Raji (cell line): ENCODE measurements at regions not wholly inside any gene's neighbourhood (a gene's known extent, or its start where the extent isn't known, plus 50 kb on each side); places are given as distances from the start of the nearest gene placed in this dataset.

Experiments
- POLR2A ChIP-seq: IDR thresholded peaks from 2 replicates; pipeline ENCODE4 v1.6.1; 2011; ENCODE audit warnings: low read depth, low read length, control low read depth; ENCODE audit not compliant: insufficient read depth

DNA sequence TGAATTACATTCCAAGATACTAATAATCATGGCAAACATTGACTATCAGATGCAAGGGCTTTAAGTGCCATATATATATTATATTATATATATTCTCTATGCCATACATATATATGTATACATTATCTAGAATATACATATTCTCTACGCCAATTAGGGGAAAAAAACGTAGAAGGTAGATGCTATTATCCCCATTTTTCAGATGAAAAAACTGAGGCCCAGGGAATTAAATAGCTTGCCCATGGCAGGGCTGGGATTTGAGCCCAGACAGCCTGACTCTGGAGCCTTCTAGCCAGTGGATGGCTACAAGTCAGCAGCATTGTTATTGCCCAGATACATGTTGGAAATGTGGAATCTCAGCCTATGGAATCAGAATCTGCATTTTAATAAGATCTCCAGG is 116.0 kb upstream of the BTG1 start:
- TF ChIP-seq POLR2A = no peak

DNA sequence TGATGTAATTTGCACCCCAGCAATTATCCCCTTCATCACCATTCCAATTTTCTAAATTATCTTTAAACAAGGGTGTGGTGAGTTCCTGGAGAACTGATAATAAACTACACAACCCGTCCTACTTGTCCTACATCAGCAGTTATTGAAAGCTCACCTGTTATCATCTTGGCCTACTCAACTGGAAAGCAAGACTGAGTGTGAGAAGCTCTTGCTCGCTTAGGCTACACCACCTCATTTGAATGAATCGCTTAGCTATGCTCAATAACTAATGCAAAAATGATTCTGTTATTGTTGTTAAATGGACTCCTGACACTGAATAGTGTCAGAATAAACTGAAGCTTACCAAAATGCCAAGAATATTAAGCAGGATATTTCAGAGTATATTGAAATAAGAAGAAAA is 115.4 kb upstream of the BTG1 start:
- TF ChIP-seq POLR2A = no peak

DNA sequence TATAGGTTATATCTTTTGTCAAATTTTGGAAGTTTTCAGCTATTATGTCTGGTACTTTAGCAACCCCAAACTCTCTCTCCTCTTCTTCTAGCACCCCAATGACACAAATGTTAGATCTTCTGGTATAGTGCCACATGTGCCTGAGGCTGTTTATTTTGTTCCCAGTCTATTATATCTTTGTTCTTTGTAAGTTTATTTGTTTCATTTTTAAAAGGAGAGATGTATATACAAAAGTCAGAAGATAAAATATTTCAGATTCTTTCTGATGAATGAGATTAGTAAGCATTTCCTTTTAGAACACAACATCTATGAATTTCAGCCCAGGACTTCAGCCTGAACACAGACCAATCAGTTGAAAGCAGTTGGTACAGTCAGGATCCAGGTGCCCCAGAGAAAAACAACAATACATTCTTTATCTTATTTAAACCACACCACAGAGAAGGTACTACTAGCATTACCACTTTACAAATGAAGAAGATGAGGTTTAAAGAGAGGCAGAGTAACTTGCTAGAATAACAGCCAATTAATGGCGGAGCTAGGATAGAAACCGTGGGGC is 114.1 kb upstream of the BTG1 start:
- no peak for TF ChIP-seq POLR2A

DNA sequence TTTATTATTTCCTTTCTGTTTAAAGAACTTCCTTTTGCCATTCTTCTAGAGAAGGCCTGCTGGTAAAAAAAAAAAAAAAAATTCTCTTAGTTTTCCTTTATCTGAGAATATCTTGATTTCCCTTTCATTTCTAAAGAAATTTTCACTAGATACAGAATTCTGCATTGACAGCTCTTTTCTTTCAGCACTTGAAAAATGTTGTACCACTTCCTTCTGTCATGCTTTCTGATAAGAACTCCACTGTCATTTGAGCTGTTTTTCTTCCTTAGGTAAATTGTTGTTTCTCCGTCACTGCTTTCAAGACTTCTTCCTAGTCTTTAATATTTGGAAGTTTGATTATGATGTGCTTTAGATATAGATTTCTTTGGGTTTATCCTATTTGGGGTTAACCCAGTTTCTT is 113.6 kb upstream of the BTG1 start:
- no peak for TF ChIP-seq POLR2A

DNA sequence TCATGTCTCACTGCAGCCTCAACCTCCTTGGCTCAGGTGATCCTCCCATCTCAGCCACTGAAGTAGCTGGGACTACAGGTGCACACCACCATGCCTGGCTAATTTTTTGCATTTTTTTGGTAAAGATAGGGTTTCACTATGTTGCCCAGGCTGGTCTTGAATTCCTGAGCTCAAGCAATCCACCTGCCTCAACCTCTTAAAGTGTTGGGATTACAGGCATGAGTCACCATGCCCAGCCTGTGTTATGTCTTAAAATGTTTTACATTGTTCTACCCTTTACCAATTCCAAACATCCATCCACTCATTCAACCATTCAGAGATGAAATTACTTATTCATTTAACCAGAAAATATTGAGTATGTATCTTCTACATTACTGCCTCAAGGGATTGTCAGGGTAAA is 111.6 kb upstream of the BTG1 start:
- no peak for TF ChIP-seq POLR2A

DNA sequence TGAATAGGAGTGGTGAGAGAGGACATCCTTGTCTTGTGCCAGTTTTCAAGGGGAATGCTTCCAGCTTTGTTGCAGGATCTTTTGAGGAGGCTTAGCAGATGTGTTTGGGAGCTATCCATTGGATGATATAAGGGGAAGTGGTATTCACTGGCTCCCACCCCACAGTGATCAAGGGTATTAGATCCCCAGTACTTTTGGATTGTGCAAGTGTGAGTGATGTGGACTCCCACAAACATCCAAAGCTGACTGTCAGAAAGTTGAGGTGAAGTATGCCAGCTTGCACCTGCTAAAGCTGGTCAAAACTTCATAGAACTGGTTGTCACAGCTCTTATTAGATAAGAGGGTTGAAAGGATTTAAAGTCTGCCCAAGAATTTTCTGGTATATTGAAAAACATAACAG is 110.1 kb upstream of the BTG1 start:
- no peak for TF ChIP-seq POLR2A

DNA sequence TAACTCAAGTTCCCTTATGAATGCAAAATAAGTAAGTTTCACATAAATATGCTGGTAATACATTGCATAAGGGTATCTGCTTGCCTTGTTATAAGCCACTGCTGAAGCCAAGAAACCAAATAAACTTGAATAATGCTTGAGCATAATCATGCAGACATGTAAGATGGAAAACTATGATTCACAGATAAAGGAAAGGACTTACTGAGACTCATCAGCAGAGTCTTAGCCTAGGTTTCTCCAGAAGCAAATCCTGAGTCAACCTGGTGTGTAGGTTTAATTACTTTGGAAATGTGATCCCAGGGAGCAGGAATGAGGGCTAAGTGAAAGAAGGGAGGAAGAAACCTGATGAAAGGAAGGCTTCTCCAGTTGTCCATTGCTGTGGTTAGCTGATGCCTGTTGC is 107.7 kb upstream of the BTG1 start:
- no peak for TF ChIP-seq POLR2A

DNA sequence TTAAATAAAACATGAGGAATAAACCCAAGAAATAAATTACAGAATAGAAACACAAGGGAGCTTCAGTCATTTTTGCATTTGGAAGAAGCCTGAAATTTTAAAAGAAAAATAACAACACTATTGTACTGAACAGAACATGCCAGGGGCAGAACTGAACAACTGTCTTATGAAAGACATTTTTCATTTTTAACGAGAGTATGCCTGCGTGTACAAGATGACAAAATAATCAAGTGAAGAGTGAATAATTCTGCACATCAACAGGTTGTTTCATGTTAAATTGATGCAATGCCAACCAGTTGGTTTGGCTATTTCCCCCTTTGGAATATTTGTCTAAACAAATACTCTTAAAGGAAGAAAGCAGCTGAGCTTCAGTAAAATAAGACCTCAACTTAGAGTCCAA is 103.3 kb upstream of the BTG1 start:
- TF ChIP-seq POLR2A = no peak

DNA sequence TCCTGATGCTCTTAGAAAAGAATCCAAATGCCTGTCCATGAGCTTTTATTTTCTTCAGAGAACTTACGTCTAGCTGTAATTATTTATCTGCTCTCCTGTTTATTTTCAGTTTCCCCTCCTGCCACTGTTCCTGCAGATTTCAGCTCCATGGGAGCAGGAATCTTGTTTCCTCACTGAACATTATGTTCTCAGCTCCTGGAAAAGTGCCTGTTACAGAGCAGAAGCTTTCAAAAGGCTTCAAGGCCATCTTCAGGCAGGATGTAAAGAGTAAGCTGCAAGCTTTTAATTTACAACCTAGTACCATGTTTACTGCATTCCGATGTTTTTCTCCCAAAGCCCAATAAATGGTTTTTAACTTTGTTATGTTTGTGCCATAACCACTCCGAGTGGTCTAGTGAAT is 98.4 kb upstream of the BTG1 start:
- no peak for TF ChIP-seq POLR2A

DNA sequence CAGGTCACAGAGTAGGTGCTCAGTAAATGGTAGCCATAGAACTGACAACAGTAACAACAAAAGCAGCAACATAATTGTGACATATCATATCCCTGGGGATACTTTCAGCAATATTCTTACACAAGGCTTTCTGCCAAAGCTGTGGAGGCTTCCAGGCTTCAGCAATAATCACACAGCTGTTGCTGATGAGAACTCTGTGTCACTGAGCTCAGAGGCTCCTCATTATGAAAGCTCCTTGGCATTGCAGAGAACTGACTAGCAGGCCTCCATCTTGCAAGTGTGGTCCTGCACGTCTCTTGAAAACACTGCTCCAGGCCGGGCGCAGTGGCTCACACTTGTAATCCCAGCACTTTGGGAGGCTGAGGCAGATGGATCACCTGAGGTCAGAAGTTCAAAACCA is 97.3 kb upstream of the BTG1 start:
- no peak for TF ChIP-seq POLR2A

DNA sequence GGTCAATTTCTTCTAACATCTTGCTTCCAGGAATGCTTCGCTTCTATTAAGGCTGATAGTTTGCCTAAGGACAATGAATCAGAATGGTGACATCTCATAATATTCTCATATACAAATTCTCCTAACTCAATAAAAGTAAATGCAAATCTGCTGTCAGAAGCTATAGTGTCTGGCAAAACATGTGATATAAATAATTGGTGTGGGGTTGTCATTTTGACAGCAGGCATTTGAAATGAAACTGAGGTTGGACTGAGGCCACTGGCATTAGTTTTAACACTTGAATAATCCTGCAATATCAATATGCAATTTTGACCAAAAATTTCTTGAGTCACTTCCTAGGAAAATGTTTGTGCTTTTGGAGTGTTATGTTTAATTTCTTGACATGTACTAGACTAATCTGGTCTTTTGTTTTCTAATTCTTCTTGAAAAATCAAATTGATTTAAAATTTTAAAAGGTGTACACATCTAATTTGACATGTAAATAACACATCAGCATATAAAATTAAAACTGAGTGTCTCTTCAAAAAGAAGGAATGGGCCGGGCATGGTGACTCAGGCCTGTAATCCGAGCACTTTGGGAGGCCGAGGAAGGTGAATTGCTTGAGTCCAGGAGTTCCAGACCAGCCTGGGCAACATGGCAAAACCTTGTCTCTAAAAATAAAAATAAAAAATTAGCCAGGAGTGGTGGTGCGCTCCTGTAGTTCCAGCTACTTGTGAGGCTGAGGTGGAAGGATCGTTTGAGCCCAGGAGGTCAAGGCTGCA is 92.3 kb upstream of the BTG1 start:
- no peak for TF ChIP-seq POLR2A

DNA sequence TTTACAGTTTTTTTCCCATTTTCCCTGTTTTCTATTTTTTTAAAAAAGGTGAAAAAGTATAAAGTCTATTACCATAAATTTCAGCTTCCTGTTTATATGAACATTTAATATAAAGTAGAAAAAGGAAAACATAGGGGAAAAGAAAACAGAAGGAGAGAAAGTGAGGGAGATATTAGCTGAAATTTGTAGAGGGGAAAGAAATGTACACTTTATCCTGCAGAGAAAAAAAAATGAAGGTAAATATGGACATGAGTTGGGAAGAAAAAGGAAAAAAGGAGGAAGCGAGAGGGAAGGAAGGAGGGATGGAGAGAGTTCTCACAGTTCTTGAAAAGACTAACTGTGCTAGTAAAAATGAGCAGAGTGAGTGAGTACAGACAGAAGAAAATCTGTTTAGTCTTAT is 91.6 kb upstream of the BTG1 start:
- TF ChIP-seq POLR2A = no peak

DNA sequence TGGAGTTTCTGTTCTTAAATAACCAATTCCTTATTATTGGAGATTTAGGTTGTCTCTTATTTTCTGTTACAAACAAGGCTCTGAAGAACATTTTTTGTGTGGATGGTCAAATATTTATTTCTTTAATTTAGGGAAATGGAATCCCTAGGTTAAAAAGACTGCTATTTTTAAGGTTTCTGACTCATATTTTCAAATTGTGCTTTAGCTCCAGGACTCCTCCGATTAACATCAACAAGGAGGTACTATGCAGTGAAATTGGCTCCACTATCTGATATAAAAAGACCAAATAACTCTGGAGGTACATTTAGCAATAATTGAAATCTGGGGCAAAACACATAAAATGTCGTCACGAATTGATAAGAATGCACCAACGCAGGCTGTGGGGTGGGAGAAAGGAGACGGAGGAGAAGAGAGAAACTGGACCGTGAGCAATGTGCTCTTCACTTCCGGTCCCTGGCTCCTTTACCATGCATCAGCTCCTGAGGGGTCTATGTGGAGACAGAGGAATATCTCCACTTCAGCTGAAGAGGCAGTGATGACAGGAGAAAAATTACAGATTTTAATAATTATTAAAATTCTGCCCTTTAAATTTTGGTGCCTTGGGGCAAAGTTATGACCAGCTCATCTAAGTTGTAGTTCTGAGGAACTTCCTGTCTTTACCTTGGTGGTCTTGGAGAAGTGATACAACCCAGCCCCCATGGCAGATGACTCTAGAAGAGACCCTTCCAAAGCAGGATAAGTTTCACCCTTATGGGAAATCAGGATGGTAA is 90.2 kb upstream of the BTG1 start:
- TF ChIP-seq POLR2A = no peak

DNA sequence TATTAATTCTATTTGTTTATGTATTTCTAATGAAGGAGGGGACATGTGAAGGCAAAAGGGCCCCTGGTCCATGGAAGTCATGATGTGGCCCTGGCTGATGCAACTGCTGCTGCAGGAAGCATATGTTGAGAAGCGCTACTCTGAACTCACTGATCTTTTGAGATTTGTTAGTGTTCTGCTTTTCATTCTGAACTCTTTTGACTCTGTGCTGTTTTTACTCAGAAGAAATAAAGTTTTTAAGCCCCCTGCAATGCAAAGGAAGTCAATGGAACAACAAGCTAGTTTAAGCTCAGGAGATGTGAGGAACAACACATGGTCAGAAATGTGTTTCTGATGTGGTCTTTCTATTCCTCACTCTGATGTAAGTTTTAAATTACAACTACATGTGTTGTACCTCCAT is 88.9 kb upstream of the BTG1 start:
- no peak for TF ChIP-seq POLR2A

DNA sequence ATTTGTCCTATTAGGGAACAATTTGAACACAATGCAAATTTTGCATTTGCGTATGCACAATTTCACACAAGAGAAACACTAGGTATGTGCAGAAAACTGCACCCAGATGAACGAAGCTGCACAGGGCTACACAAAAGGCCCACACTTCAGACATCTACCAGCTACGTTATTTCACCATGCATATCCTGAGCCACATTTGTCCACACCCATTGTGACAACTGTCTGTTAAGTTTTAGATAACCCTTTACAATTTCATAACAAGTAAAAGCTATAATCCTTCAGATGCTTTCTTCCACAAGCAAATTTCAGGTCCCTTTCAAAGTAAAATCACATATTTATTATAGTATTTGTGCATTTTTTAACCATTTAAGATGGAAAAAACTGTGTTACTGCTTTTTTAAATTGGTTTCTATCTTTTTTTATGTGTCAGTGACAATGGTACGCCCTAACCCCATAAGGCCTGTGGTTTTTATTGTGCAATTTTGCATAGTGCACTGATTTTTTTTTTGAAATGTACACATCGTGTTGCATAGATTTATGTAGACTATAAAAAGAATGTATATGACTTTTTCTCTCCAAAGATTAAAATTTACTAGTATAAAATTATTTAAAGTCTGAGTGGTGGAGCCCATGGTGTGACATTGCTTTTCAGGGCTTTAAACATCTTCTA is 87.8 kb upstream of the BTG1 start:
- TF ChIP-seq POLR2A = no peak

DNA sequence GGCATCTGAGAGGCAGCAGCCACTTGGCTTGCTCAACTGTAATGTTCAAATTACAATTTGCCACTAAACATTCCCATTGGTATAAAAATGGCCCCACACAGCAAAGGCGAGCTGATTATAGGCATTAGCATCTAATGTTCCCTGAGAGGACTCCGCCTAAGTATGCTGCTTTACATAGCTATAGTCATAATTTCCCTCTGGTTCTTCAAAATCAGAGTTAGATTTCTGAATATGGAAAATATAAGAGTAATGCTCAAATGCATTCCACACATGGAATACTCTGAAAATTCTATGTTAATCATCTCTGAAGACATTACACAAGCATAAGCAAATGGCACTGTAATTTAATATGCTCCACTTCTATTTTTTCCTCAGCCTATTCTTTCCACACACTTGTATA is 83.7 kb upstream of the BTG1 start:
- TF ChIP-seq POLR2A = no peak

DNA sequence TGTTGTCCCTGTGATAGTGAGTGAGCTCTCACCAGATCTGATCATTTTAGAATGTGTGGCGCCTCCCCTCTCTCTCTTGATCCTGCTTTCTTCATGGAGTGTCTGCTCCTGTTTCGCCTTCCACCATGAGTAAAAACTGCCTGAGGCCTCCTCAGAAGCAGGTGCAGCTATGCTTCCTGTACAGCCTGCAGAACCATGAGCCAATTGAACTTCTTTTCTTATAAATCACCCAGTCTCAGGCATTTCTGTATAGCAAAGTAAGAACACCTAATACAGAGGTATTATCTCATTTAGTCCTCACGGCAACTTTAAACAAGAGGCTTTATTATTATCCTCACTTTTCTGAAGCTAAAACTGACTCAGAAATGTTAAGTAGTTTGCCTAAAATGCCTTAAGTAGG is 81.3 kb upstream of the BTG1 start:
- TF ChIP-seq POLR2A = no peak
